Upper lobe of left lung (tissue), 4 donors: ENCODE measurements at regions not wholly inside any gene's neighbourhood (a gene's known extent, or its start where the extent isn't known, plus 50 kb on each side); places are given as distances from the start of the nearest gene placed in this dataset.

Source experiments
- EP300 ChIP-seq, 4 donors: sonication (generic); formaldehyde crosslinking; IDR thresholded peaks; one replicate each; pipeline ENCODE4 v1.5.1; 2017; ENCODE audit warnings: antibody characterized with exemption in 4 of 4, control low read depth in 2 of 4
- POLR2A ChIP-seq, 4 donors: fragments of 450-650 bp; IDR thresholded peaks; one replicate each; pipeline ENCODE4 v1.5.1; 2016 to 2017; ENCODE audit warnings: antibody characterized with exemption in 4 of 4, mild to moderate bottlenecking in 2 of 4
- TF ChIP-seq, protein P1 (sequence below), 6 experiments: fragments of 450-650 bp in 4 of 6; fragments of 200-600 bp in 2 of 6; sonication (generic) in 2 of 6; IDR thresholded peaks; one replicate each; pipeline ENCODE4 v1.5.1; 2016 to 2019; ENCODE audit warnings: antibody characterized with exemption in 6 of 6

- TF ChIP-seq POLR2A (IDR thresholded peaks at IDR 0.05) (no peak), EP300 (IDR thresholded peaks at IDR 0.05) (no peak)
- TF ChIP-seq, protein P1, sequence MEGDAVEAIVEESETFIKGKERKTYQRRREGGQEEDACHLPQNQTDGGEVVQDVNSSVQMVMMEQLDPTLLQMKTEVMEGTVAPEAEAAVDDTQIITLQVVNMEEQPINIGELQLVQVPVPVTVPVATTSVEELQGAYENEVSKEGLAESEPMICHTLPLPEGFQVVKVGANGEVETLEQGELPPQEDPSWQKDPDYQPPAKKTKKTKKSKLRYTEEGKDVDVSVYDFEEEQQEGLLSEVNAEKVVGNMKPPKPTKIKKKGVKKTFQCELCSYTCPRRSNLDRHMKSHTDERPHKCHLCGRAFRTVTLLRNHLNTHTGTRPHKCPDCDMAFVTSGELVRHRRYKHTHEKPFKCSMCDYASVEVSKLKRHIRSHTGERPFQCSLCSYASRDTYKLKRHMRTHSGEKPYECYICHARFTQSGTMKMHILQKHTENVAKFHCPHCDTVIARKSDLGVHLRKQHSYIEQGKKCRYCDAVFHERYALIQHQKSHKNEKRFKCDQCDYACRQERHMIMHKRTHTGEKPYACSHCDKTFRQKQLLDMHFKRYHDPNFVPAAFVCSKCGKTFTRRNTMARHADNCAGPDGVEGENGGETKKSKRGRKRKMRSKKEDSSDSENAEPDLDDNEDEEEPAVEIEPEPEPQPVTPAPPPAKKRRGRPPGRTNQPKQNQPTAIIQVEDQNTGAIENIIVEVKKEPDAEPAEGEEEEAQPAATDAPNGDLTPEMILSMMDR (IDR thresholded peaks at IDR 0.05), result no peak
Observed at GRCh38 chr5:164893071-164893470, 1387.7 kb downstream of the MAT2B start.
